ENCODE measurements at regions not wholly inside any gene's neighbourhood (a gene's known extent, or its start where the extent isn't known, plus 50 kb on each side); places are given as distances from the start of the nearest gene placed in this dataset.

GRCh38 chr3:168157903-168158302 lies 62.2 kb upstream of the GOLIM4 start:
- TF ChIP-seq, protein P1, sequence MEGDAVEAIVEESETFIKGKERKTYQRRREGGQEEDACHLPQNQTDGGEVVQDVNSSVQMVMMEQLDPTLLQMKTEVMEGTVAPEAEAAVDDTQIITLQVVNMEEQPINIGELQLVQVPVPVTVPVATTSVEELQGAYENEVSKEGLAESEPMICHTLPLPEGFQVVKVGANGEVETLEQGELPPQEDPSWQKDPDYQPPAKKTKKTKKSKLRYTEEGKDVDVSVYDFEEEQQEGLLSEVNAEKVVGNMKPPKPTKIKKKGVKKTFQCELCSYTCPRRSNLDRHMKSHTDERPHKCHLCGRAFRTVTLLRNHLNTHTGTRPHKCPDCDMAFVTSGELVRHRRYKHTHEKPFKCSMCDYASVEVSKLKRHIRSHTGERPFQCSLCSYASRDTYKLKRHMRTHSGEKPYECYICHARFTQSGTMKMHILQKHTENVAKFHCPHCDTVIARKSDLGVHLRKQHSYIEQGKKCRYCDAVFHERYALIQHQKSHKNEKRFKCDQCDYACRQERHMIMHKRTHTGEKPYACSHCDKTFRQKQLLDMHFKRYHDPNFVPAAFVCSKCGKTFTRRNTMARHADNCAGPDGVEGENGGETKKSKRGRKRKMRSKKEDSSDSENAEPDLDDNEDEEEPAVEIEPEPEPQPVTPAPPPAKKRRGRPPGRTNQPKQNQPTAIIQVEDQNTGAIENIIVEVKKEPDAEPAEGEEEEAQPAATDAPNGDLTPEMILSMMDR (IDR thresholded peaks at IDR 0.05), result no peak
- TF ChIP-seq, protein P2, sequence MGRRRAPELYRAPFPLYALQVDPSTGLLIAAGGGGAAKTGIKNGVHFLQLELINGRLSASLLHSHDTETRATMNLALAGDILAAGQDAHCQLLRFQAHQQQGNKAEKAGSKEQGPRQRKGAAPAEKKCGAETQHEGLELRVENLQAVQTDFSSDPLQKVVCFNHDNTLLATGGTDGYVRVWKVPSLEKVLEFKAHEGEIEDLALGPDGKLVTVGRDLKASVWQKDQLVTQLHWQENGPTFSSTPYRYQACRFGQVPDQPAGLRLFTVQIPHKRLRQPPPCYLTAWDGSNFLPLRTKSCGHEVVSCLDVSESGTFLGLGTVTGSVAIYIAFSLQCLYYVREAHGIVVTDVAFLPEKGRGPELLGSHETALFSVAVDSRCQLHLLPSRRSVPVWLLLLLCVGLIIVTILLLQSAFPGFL (CRISPR knock-in tag; IDR thresholded peaks at IDR 0.05; ENCODE audit: borderline replicate concordance), result no peak
- TF ChIP-seq CREM (CRISPR knock-in tag; IDR thresholded peaks at IDR 0.05) (no peak), GABPB1 (CRISPR knock-in tag; IDR thresholded peaks at IDR 0.05) (no peak), JUN (CRISPR knock-in tag; IDR thresholded peaks at IDR 0.05) (no peak), ZNF263 (CRISPR knock-in tag; IDR thresholded peaks at IDR 0.05; ENCODE audit: low read depth) (no peak)
